ENCODE measurements at regions not wholly inside any gene's neighbourhood (a gene's known extent, or its start where the extent isn't known, plus 50 kb on each side); places are given as distances from the start of the nearest gene placed in this dataset.

DNA sequence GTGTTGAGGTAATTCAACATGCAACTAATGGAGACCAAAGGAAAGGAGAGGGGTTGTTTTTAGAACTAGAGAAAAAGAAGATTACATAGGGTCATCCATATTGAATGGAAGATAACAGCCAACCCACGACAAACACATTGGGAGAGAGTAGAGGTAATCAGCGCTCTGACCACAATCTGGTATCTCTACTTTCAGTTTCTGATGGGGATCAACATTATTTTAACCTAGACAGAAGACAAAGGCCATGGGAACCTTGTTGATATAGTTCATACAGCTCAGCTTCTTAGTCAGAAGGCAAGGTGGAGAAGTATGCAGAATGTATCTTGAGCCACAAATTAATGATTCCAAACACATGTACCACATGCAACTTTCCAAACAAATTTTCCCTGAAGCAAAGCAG lies 537.1 kb upstream of the ST8SIA4 start:
- H3K9ac ChIP-seq (ENCODE audit: low read length), result no peak overlapping the region

DNA sequence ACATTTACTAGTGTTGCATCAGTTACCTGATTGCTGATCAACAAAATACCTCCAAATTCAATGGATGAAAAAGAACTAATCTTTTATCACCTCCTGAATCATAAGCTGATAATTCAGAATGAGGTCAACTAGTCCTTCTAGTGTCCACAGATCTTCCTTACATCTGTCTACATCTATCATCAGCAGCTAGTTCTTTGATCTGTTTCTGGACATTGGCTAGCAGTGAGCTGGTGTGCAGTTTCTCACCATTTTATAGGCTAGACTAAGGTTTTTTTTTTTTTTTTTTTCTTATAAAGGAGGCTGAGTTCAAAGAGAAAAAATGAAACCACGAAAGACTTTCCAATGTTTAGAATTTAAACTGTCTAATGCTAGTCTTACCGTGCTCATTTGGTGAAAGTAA lies 534.3 kb upstream of the ST8SIA4 start:
- Histone ChIP-seq H3K27ac (ENCODE audit: low read depth, low read length) (no peak overlapping the region), H3K9me3 (ENCODE audit: control insufficient read depth, insufficient read depth, low read depth, low read length) (peaks cover 5% of the 10 kb centered on the region; the same call in 1 of the 2 replicates), H3K4me1 (ENCODE audit: control insufficient read depth, insufficient read depth, low read length) (no peaks in the 10 kb centered on the region), H3K27me3 (ENCODE audit: control insufficient read depth, insufficient read depth, low read length) (no peaks in the 10 kb centered on the region), H3K4me3 (ENCODE audit: low read depth, low read length) (no peak overlapping the region), H3K36me3 (ENCODE audit: control insufficient read depth, insufficient read depth, low read length) (no peaks in the 10 kb centered on the region), H3K9ac (ENCODE audit: low read length) (no peak overlapping the region)

More for the DNA sequence above, 537.1 kb upstream of the ST8SIA4 start:
- H3K27me3 ChIP-seq (ENCODE audit: control insufficient read depth, insufficient read depth, low read length), result no peaks in the 10 kb centered on the region
- H3K4me3 ChIP-seq (ENCODE audit: low read depth, low read length), result no peak overlapping the region
- H3K36me3 ChIP-seq (ENCODE audit: control insufficient read depth, insufficient read depth, low read length), result no peaks in the 10 kb centered on the region
- no peaks in the 10 kb centered on the region for H3K4me1 ChIP-seq (ENCODE audit: control insufficient read depth, insufficient read depth, low read length)
- no peak overlapping the region for H3K27ac ChIP-seq (ENCODE audit: low read depth, low read length)
- H3K9me3 ChIP-seq (ENCODE audit: control insufficient read depth, insufficient read depth, low read depth, low read length), result peaks cover 6% of the 10 kb centered on the region; the same call in 1 of the 2 replicates

DNA sequence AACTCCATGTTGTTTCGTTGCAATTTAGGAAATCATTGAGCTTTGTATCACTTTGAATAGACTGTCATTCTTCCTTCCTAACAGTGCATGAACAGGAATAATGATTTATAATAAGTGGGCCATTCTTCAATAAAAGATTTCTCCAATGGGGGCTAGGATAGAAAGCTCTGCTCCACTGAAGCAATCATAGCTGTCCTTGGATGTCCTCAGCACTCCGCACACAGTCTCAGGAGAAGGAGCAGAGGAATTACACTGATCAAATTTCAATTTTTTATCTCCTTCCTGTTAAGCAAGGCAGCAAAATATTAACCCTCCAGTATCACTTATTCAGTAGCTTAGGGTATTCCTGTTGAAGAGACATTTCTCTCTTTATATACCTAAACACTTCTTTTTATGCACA lies 532.7 kb upstream of the ST8SIA4 start:
- Histone ChIP-seq H3K27ac (ENCODE audit: low read depth, low read length) (no peak overlapping the region), H3K9ac (ENCODE audit: low read length) (no peak overlapping the region), H3K36me3 (ENCODE audit: control insufficient read depth, insufficient read depth, low read length) (no peaks in the 10 kb centered on the region), H3K27me3 (ENCODE audit: control insufficient read depth, insufficient read depth, low read length) (no peaks in the 10 kb centered on the region), H3K9me3 (ENCODE audit: control insufficient read depth, insufficient read depth, low read depth, low read length) (no peaks in the 10 kb centered on the region), H3K4me3 (ENCODE audit: low read depth, low read length) (no peak overlapping the region), H3K4me1 (ENCODE audit: control insufficient read depth, insufficient read depth, low read length) (no peaks in the 10 kb centered on the region)

DNA sequence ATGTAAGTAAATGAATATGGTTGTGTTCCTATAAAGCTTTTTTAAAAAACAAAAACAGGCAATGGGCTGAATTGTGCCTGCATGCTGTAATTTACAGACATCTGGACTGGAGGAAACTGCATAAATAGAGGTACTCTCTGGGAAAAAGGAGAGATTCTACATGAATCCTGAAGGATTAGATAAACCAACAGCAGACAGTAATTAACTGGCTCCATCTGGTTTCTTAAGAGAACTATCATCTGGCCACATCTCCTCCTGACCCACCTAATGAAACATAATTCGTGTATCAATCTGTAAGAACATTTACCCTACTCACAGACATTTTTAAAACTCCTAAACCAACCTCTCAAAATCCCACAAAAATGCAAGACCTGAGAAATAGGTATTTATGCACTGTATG lies 528.1 kb upstream of the ST8SIA4 start:
- H3K9ac ChIP-seq (ENCODE audit: low read length), result no peak overlapping the region
- H3K27ac ChIP-seq (ENCODE audit: low read depth, low read length), result no peak overlapping the region
- no peaks in the 10 kb centered on the region for H3K9me3 ChIP-seq (ENCODE audit: control insufficient read depth, insufficient read depth, low read depth, low read length)
- no peak overlapping the region for H3K4me3 ChIP-seq (ENCODE audit: low read depth, low read length)
- no peaks in the 10 kb centered on the region for H3K27me3 ChIP-seq (ENCODE audit: control insufficient read depth, insufficient read depth, low read length)
- H3K36me3 ChIP-seq (ENCODE audit: control insufficient read depth, insufficient read depth, low read length), result no peaks in the 10 kb centered on the region
- H3K4me1 ChIP-seq (ENCODE audit: control insufficient read depth, insufficient read depth, low read length), result no peaks in the 10 kb centered on the region

DNA sequence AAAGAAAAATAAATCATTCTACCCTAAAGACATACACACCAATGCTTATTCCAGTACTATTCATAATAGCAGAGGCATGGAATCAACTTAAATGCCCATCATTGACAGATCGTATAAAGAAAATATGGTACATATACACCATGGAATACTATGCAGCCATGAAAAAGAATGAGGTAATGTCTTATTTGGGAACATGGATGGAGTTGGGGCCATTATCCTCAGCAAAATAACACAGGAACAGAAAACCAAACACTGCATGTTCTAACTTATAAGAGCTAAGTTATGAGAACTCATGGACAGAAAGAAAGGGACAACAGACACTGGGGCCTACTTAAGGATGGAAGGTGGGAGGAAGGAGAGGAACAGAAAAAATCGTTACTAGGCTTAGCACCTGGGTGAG lies 527.5 kb upstream of the ST8SIA4 start:
- Histone ChIP-seq H3K27ac (ENCODE audit: low read depth, low read length) (no peak overlapping the region), H3K9ac (ENCODE audit: low read length) (no peak overlapping the region), H3K9me3 (ENCODE audit: control insufficient read depth, insufficient read depth, low read depth, low read length) (no peaks in the 10 kb centered on the region), H3K4me3 (ENCODE audit: low read depth, low read length) (no peak overlapping the region), H3K27me3 (ENCODE audit: control insufficient read depth, insufficient read depth, low read length) (no peaks in the 10 kb centered on the region), H3K36me3 (ENCODE audit: control insufficient read depth, insufficient read depth, low read length) (no peaks in the 10 kb centered on the region), H3K4me1 (ENCODE audit: control insufficient read depth, insufficient read depth, low read length) (no peaks in the 10 kb centered on the region)

DNA sequence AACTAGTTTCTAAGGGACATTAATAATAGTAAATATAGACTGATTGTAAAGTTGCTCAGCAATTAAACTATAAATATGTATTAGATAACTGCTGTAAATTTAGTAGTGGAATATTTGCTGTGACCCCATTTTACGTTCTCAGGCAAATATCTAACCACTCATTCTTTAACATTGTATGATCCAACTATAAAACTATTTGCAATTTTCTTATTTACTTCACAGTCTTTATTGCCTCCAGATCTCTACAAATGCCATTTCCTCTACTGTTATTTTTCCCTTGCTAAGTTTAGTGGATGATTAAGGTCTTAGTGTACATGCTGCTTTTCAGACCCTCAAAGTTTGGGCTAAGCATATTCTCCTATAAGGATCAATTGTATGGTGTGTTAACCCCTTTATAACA lies 526.2 kb upstream of the ST8SIA4 start:
- no peaks in the 10 kb centered on the region for H3K4me1 ChIP-seq (ENCODE audit: control insufficient read depth, insufficient read depth, low read length)
- H3K27me3 ChIP-seq (ENCODE audit: control insufficient read depth, insufficient read depth, low read length), result no peaks in the 10 kb centered on the region
- H3K9me3 ChIP-seq (ENCODE audit: control insufficient read depth, insufficient read depth, low read depth, low read length), result no peaks in the 10 kb centered on the region
- no peaks in the 10 kb centered on the region for H3K36me3 ChIP-seq (ENCODE audit: control insufficient read depth, insufficient read depth, low read length)
- H3K9ac ChIP-seq (ENCODE audit: low read length), result no peak overlapping the region
- no peak overlapping the region for H3K4me3 ChIP-seq (ENCODE audit: low read depth, low read length)
- no peak overlapping the region for H3K27ac ChIP-seq (ENCODE audit: low read depth, low read length)

DNA sequence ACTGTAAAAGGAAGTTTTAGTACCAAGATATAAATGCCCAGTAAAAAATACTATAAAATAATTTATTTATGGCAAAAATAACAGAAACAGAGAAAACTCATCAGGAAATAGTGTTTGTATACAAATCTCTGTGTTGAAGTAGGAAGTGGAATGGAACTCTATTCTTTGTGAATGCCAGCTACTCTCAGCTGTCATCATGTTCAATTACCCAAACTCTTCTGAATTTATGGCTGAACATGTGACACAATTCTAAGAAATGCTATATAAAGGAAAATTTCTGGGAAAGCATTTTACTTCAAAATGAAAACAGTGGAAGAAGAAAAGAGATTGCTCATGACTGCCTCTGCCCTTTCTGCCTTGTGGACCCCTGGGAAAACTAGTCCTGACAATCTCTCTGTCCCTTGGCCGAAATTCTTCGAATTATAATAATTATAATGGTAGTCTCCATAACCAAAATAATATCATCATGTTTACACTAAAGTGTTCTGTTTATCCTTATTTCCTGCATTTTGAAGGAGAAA lies 522.3 kb upstream of the ST8SIA4 start:
- Histone ChIP-seq H3K27me3 (ENCODE audit: control insufficient read depth, insufficient read depth, low read length) (no peaks in the 10 kb centered on the region), H3K36me3 (ENCODE audit: control insufficient read depth, insufficient read depth, low read length) (no peaks in the 10 kb centered on the region), H3K4me3 (ENCODE audit: low read depth, low read length) (no peak overlapping the region), H3K9ac (ENCODE audit: low read length) (no peak overlapping the region), H3K9me3 (ENCODE audit: control insufficient read depth, insufficient read depth, low read depth, low read length) (no peaks in the 10 kb centered on the region), H3K27ac (ENCODE audit: low read depth, low read length) (no peak overlapping the region), H3K4me1 (ENCODE audit: control insufficient read depth, insufficient read depth, low read length) (no peaks in the 10 kb centered on the region)

DNA sequence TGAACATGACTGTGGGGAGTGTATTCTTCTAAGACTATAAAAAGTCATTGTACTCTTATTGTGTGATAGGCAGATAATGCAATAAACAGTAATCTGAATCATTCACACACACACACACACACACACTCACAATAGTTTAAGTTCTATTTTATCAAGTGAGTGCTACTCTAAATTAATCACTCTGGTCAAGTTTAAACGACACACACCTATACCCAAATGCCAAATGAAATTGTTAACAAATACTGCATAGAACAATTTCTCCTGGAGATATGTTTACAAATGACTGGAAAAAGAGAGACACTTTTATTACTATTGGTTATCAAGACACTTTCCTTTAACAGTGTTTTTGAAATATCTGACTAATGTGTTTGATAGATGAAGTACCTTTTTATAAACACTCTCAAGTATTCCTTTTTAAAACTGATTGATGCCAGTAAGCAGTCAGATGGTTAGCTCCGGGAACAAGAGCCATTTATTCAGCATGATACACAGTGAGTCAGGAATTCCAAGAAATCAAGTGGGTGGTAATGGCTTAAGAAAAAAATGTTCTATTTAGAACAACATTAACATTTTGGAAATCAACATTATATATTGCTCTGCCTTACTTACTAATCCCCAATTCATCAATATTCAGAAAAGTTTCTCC lies 521.6 kb upstream of the ST8SIA4 start:
- Histone ChIP-seq H3K9me3 (ENCODE audit: control insufficient read depth, insufficient read depth, low read depth, low read length) (no peaks in the 10 kb centered on the region), H3K27ac (ENCODE audit: low read depth, low read length) (no peak overlapping the region), H3K4me1 (ENCODE audit: control insufficient read depth, insufficient read depth, low read length) (no peaks in the 10 kb centered on the region), H3K36me3 (ENCODE audit: control insufficient read depth, insufficient read depth, low read length) (no peaks in the 10 kb centered on the region), H3K9ac (ENCODE audit: low read length) (no peak overlapping the region), H3K27me3 (ENCODE audit: control insufficient read depth, insufficient read depth, low read length) (no peaks in the 10 kb centered on the region), H3K4me3 (ENCODE audit: low read depth, low read length) (no peak overlapping the region)

DNA sequence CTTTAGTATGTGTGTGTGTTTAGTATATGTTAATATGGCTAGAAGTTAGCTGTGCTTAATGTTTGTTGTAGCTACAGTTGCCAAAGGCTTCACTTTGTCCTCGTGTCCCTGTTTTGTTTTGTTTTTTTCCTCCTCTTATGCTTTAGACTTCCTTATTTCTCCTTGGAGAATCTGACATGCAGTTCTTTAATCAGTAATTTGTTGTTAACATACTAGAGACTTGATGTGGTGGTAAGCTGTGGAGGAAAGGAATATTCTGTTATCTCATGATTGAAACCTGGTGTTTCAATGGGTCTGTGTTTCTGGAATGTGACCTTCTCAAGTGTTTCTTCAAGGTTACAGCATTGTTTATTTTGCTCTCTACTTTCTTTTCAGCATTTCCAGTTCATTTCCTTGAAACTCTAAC lies 515.6 kb upstream of the ST8SIA4 start:
- no peaks in the 10 kb centered on the region for H3K4me1 ChIP-seq (ENCODE audit: control insufficient read depth, insufficient read depth, low read length)
- H3K9ac ChIP-seq (ENCODE audit: low read length), result no peak overlapping the region
- H3K27ac ChIP-seq (ENCODE audit: low read depth, low read length), result no peak overlapping the region
- H3K36me3 ChIP-seq (ENCODE audit: control insufficient read depth, insufficient read depth, low read length), result no peaks in the 10 kb centered on the region
- H3K4me3 ChIP-seq (ENCODE audit: low read depth, low read length), result no peak overlapping the region
- no peaks in the 10 kb centered on the region for H3K27me3 ChIP-seq (ENCODE audit: control insufficient read depth, insufficient read depth, low read length)
- no peaks in the 10 kb centered on the region for H3K9me3 ChIP-seq (ENCODE audit: control insufficient read depth, insufficient read depth, low read depth, low read length)

DNA sequence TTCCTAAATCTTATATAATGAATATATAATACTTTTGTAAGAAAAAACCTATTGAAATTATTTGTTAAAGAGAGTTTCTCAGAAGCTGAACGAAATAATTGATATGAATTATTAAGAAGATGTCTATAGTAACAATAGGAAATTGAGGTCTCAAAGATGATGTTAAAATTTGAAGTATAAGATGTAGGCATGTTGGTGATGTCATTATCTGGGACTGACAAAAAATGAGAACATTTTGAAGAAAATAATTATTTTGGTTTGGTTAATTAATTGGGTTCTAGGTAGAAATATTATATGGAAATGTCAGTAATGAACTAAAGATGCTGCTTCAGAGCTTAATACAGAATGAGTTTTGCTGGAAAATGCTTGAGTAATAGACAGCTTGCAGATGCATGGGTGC lies 501.4 kb upstream of the ST8SIA4 start:
- Histone ChIP-seq H3K4me3 (ENCODE audit: low read depth, low read length) (no peak overlapping the region), H3K4me1 (ENCODE audit: control insufficient read depth, insufficient read depth, low read length) (no peaks in the 10 kb centered on the region), H3K27me3 (ENCODE audit: control insufficient read depth, insufficient read depth, low read length) (no peaks in the 10 kb centered on the region), H3K9me3 (ENCODE audit: control insufficient read depth, insufficient read depth, low read depth, low read length) (no peaks in the 10 kb centered on the region), H3K9ac (ENCODE audit: low read length) (no peak overlapping the region), H3K36me3 (ENCODE audit: control insufficient read depth, insufficient read depth, low read length) (no peaks in the 10 kb centered on the region), H3K27ac (ENCODE audit: low read depth, low read length) (no peak overlapping the region)

DNA sequence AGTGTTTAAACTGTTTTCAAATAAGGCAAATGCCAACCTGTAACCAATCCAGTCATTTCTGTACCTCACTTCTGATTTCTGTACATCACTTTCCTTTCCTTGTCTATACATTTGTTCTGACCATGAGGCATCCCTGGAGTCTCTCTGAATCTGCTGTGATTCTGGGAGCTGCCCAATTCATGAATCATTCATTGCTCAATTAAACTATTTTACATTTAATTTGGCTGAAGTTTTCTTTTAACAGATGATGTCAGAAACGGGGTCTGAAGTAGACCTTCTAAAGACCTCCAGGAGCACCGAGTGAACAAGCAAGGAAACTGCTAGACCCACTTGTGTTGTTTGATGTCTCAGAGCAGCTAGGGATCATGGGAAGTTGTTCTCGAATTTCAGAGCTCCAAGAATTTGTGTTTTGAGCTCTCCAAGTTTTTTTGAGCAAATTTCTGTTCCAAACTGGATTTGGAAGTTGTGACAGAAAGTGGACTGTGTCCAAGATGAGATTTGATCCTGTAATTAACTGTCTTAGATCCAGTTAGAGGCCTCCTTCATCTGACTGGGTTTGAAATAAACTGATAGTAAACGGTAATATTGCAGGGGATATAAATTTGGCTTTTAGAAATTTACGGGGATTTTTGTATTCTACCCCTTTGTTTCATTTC lies 490.8 kb upstream of the ST8SIA4 start:
- Histone ChIP-seq H3K9me3 (ENCODE audit: control insufficient read depth, insufficient read depth, low read depth, low read length) (peaks cover 11% of the 10 kb centered on the region; the same call in 1 of the 2 replicates), H3K27me3 (ENCODE audit: control insufficient read depth, insufficient read depth, low read length) (no peaks in the 10 kb centered on the region), H3K36me3 (ENCODE audit: control insufficient read depth, insufficient read depth, low read length) (no peaks in the 10 kb centered on the region), H3K4me1 (ENCODE audit: control insufficient read depth, insufficient read depth, low read length) (no peaks in the 10 kb centered on the region), H3K27ac (ENCODE audit: low read depth, low read length) (no peak overlapping the region), H3K9ac (ENCODE audit: low read length) (no peak overlapping the region), H3K4me3 (ENCODE audit: low read depth, low read length) (no peak overlapping the region)

Measured in HUES6 (cell line).